Duodenal mucosa (tissue), 2 donors: ENCODE measurements at regions not wholly inside any gene's neighbourhood (a gene's known extent, or its start where the extent isn't known, plus 50 kb on each side); places are given as distances from the start of the nearest gene placed in this dataset.
"Not testable (repeated sequence)": the region's sequence is repeated elsewhere in the genome, so short reads cannot be mapped to it uniquely, and the experiment has no call there.

Source experiments
- H3K27ac ChIP-seq: one replicate; pipeline ENCODE4 v1.7.0; 2013; ENCODE audit warnings: low read depth, low read length
- H3K27me3 ChIP-seq, 2 donors: one replicate each; pipeline ENCODE4 v1.7.0; 2013; ENCODE audit warnings: low read length in 2 of 2, control low read depth in 1 of 2; ENCODE audit not compliant: insufficient read depth in 2 of 2, control insufficient read depth in 1 of 2
- H3K36me3 ChIP-seq, 2 donors: one replicate each; pipeline ENCODE4 v1.7.0; 2013; ENCODE audit warnings: low read length in 2 of 2, control low read depth in 1 of 2; ENCODE audit not compliant: insufficient read depth in 2 of 2, control insufficient read depth in 1 of 2
- H3K4me1 ChIP-seq, 2 donors: one replicate each; pipeline ENCODE4 v1.7.0; 2013; ENCODE audit warnings: low read length in 2 of 2, control low read depth in 1 of 2; ENCODE audit not compliant: insufficient read depth in 2 of 2, control insufficient read depth in 1 of 2
- H3K4me3 ChIP-seq, 2 donors: one replicate each; pipeline ENCODE4 v1.7.0; 2013; ENCODE audit warnings: low read length in 2 of 2, low read depth in 1 of 2
- H3K9ac ChIP-seq, 2 donors: one replicate each; pipeline ENCODE4 v1.7.0; 2013; ENCODE audit warnings: low read length in 2 of 2, low read depth in 1 of 2
- H3K9me3 ChIP-seq, 2 donors: one replicate each; pipeline ENCODE4 v1.7.0; 2013; ENCODE audit warnings: low read length in 2 of 2, control low read depth in 1 of 2; ENCODE audit not compliant: control insufficient read depth in 1 of 2

DNA sequence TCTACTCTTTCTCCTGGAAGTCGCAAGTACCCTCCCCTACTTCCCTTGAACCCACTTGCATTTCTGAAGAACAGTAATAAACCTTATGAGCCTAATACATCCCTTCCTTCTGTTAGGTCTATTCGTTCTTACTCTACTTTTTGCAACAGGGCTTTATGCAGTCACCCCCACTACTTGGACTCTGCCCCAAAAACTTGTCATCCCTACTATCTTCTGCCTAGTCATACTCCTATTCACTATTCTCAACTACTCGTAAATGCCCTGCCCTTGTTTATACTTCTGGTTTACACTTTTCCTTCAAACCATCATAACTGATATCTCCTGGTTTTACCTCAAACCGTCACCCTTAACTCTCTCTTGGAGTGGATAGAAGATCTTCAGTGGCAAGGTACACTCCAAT, 55.2 kb upstream of the SLIT2 start:
- H3K9ac ChIP-seq = no peak overlapping the region
- H3K36me3 ChIP-seq = no peaks in the 10 kb centered on the region
- no peaks in the 10 kb centered on the region for H3K9me3 ChIP-seq

DNA sequence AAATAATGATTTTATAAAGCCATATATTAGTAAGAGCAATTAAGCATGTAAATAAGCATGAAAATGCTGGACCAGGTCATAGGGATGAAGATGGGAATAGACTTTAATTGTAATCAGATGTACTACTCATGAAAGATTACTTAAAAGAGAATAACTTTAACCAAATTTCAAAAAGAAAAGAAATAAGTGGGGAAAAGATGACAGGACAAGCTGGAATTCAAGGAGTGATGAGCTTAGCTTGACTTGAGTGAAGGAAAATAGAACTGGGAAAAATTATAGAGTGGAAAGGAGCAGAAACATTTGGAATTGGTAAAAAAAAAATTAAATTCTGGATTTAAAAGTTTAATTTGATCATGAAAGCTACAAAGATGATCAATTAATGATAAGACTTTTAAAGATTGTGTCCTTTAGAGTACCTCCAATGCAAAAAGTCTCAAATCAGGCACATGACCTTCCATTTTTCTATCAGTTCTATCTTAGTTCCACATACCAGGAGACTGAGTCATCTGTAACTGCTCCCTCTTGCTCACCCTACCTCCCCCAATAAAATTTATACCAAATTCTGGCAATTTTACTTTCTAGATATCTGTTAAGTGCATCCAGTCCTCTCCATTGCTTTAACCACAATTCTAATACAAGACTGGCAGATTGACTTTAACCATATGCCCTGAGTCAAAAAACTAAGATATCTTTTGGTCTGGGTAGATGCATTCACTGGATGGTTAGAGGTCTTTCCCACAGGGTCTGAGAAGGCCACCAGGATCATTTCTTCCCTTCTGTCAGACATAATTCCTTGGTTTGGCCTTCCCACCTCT, 56.4 kb upstream of the SLIT2 start:
- H3K36me3 ChIP-seq = no peaks in the 10 kb centered on the region
- no peaks in the 10 kb centered on the region for H3K4me1 ChIP-seq
- no peak overlapping the region for H3K9ac ChIP-seq
- H3K4me3 ChIP-seq = no peak overlapping the region
- no peaks in the 10 kb centered on the region for H3K9me3 ChIP-seq
- no peaks in the 10 kb centered on the region for H3K27me3 ChIP-seq
- H3K27ac ChIP-seq = no peak overlapping the region

More for the DNA sequence above, 55.2 kb upstream of the SLIT2 start:
- no peaks in the 10 kb centered on the region for H3K27me3 ChIP-seq
- no peak overlapping the region for H3K27ac ChIP-seq
- H3K4me1 ChIP-seq = no peaks in the 10 kb centered on the region
- H3K4me3 ChIP-seq = no peak overlapping the region

DNA sequence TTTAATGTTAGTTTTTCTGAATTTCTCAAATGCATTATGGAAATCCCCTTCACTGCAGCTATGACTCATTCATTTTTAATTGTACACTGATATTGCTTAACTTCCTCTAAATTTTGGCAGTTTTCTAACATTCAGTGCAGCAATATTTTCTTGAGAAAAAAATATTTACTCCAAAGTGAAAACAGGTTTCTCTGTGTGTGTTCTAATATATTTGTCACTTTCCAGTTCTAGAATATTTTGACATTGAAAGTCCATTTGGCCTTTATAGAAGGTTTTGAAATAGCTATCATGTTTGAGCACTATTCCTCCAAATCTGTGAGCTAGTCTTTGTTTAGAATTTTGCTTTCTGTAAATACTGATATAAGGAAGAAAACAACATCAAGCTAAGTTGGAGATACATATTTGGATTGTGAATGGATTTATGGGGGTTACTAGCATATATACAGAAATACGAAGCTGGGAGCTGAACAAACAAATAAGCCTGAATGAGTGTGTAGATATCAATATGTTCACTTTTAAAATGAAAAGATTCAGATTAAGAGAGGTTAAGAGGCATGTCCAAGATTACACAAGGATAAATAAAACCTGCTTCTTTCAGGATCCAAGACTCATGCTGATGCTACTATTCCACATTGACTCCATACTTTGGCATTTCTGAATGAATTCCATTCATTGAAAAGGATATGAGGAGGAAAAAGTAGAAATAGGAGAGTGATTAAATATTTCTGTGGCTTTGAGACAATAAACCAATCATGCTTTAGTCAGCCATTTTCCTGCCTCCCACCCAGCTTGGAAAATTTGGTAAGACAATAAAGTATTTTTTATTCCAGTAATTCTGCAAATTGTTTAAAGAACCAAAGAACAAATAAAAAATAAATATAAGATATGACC, 57.3 kb upstream of the SLIT2 start:
- H3K36me3 ChIP-seq = no peaks in the 10 kb centered on the region
- H3K4me3 ChIP-seq = no peak overlapping the region
- no peak overlapping the region for H3K27ac ChIP-seq
- H3K9ac ChIP-seq = no peak overlapping the region
- H3K4me1 ChIP-seq = no peaks in the 10 kb centered on the region
- no peaks in the 10 kb centered on the region for H3K9me3 ChIP-seq
- no peaks in the 10 kb centered on the region for H3K27me3 ChIP-seq

DNA sequence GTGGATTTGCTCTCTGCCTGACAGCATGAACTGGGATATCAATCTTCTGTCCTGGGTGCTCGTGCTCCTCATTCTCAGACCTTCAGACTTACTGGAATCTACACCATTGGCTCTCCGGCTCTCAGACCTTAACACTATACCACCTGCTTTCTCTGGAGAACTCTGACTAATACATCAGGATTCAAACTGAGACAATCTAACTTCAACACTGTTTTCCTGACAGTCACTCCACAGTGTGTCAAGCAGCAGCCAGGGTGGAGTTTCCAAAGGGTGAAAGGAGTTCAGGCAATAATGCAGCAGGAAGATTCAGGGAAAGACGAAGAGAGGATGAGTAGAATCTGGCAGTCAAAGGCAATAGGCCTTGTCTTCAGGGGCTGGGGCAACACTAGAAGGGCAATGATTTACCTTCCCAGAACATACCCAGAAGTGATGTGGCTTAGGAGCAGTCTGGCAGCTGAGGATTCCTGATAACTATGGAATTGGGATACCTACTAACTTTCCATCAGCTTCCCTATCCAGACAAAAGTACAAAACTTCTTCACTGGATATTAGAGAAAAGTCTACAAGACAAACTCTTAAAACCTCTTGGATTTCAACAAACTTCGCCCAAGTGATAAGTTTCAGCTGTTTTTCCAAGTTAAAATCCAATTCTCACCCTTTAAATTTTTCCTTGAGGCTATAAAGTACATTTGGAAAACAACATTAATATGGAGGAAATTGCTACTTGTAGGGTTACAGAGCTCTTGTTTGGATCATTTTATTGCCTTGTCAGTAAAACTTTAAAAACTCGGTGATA, 58.4 kb upstream of the SLIT2 start:
- Histone ChIP-seq H3K27me3 (no peaks in the 10 kb centered on the region), H3K9me3 (no peaks in the 10 kb centered on the region), H3K36me3 (no peaks in the 10 kb centered on the region), H3K4me3 (no peak overlapping the region), H3K27ac (no peak overlapping the region), H3K9ac (no peak overlapping the region), H3K4me1 (no peaks in the 10 kb centered on the region)

DNA sequence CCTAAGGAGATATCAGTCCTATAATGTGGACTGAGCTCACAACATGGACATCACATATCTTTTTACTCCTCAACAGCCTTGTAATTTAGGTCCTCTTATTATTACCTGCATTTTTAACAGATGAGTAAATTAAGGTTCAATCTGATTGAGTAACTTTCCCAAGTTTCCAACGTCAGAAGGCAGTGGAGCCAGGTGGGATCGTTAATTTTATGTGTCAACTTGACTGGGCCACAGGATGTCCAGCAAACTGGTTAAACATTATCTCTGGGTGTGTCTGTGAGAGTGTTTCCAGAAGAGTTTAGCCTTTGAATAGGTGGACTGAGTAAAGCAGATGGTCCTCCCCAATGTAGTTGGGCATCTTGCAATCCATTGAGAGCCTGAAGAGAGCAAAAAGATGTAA, 59.0 kb upstream of the SLIT2 start:
- no peaks in the 10 kb centered on the region for H3K9me3 ChIP-seq
- H3K27me3 ChIP-seq = no peaks in the 10 kb centered on the region
- no peak overlapping the region for H3K4me3 ChIP-seq
- H3K27ac ChIP-seq = no peak overlapping the region
- H3K36me3 ChIP-seq = no peaks in the 10 kb centered on the region
- no peaks in the 10 kb centered on the region for H3K4me1 ChIP-seq
- no peak overlapping the region for H3K9ac ChIP-seq

DNA sequence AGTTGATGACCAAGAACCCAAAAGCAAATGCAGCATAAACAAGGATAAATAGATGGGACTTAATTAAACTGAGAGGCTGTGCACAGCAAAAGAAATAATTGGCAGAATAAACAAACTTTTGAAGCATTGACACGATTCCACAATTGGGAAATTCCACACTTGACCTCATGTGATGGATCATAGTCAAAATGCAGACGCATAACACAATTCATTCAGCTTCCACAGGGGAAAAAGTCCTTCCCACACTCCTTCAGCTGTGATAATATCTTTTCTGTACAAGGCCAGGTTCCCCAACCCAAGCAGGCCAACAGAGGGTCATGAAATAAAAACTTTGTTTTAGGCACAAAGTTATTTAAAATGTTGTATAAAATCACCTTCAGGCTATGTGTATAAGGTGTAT, 66.6 kb upstream of the SLIT2 start:
- no peaks in the 10 kb centered on the region for H3K4me1 ChIP-seq
- H3K4me3 ChIP-seq = no peak overlapping the region
- no peaks in the 10 kb centered on the region for H3K36me3 ChIP-seq
- H3K27ac ChIP-seq = no peak overlapping the region
- no peaks in the 10 kb centered on the region for H3K9me3 ChIP-seq
- no peak overlapping the region for H3K9ac ChIP-seq
- no peaks in the 10 kb centered on the region for H3K27me3 ChIP-seq

DNA sequence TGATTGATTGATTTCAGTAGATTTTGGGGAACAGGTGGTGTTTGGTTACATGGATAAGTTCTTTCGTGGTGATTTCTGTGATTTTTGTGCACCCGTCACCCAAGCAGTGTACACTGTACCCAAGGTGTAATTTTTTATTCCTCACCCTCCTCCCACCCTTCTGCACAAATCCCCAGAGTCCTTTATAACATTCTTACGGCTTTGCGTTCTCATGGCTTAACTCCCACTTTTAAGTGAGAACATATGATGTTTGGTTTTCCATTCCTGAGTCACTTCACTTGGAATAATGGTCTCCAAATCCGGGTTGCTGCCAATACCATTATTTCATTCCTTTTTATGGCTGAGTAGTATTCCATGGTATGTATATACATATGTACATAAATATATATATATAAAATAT, 68.6 kb upstream of the SLIT2 start:
- H3K9ac ChIP-seq, H3K27me3 ChIP-seq, H3K27ac ChIP-seq, H3K4me3 ChIP-seq, H3K4me1 ChIP-seq, H3K36me3 ChIP-seq, H3K9me3 ChIP-seq: not testable (repeated sequence)

DNA sequence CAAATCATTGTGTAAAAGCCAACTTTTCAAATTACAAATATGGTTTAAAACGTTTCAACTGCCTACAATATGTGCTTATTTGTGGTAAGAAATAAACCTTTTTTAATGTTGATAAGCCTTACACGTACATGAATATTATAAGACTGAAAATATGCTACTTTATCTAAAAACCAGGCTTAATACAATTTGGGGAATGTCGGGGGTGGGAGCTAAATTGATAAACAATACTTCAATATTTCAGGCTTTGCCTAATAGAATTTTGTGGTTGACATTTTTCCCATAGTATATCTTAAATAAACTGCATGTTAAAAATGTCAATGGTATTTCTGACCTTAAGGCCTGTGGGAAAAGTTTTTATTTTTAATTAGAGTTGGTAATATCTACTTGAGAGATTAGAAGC, 69.8 kb upstream of the SLIT2 start:
- no peak overlapping the region for H3K27ac ChIP-seq

DNA sequence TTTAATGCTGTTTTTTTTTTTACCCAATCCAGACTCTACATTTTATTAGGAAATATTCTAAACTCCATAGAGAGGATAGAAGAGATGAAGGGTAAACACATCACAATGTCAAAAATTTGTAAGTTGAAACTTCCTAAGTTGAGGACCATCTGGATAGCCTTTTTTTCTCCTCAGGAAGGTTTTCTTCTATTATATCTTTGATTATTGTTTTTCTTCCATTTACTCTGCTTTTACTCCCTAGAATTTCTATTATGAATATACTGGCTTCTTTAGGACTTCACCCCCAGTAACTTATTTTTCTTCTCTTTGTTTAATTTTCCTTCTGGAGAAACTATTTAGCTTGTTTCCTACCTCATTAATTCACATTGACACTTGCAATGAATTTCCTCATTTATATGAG, 71.2 kb upstream of the SLIT2 start:
- Histone ChIP-seq H3K27ac (no peak overlapping the region), H3K4me3 (no peak overlapping the region), H3K4me1 (no peaks in the 10 kb centered on the region), H3K36me3 (no peaks in the 10 kb centered on the region), H3K9ac (no peak overlapping the region), H3K9me3 (no peaks in the 10 kb centered on the region), H3K27me3 (no peaks in the 10 kb centered on the region)

More for the DNA sequence above, 69.8 kb upstream of the SLIT2 start:
- H3K9me3 ChIP-seq = no peaks in the 10 kb centered on the region
- H3K36me3 ChIP-seq = no peaks in the 10 kb centered on the region
- H3K9ac ChIP-seq = no peak overlapping the region
- H3K4me1 ChIP-seq = no peaks in the 10 kb centered on the region
- H3K4me3 ChIP-seq = no peak overlapping the region
- H3K27me3 ChIP-seq = no peaks in the 10 kb centered on the region
